CD4-positive, alpha-beta T cell treated with Interleukin-12 subunit alpha and Interleukin-12 subunit beta, for 1 hour (primary cell): ENCODE measurements at regions not wholly inside any gene's neighbourhood (a gene's known extent, or its start where the extent isn't known, plus 50 kb on each side); places are given as distances from the start of the nearest gene placed in this dataset.

Experiments used
- DNase-seq: peaks from one replicate; pipeline ENCODE4 v3.0.0-alpha.2; 2020

DNA sequence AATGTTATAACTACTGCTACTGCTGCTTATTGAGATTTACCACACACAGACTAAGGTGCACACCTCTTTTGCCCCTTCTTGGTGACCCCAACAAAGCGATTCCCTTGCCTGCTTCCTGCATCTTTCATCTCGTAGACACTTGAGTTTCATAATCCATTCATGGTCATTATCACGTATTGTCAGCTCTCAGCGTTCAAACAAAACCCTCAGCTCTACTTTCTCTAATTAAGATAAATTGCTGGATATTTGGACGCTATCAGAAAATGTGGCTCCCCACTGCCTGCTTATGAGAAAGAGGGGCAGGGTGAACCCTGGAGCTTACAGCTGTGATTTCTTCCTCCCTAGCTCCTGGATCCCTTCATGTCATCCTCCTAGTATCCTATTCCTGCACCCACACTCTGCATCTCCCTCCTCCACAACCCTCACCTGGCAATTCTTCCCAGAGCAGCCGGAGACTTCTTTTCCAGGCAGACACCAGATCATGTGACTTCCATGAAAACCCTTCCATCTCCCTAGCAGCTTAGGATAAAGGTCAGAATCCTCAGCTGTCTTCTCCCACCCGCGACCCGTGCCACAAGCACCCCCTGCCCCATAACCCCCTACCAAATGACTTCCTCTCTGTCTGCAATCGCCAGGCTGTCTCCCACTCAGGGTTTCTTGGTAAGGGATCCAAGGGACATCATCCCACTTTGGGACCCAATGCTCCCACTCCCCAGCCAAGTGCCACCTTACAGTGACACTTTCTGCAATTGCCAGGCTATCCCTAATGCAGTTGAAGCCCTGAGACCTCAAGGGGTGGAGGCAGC is 146.5 kb downstream of the NSG2 start:
- no peak for DNase-seq

- DNase-seq = no peak
These were observed 147.4 kb downstream of the NSG2 start for GRCh38 chr5:174192901-174193300.

GRCh38 chr5:174195517-174195916 is 150.0 kb downstream of the NSG2 start:
- no peak for DNase-seq

GRCh38 chr5:174197929-174198328 is 152.4 kb downstream of the NSG2 start:
- no peak for DNase-seq

DNA sequence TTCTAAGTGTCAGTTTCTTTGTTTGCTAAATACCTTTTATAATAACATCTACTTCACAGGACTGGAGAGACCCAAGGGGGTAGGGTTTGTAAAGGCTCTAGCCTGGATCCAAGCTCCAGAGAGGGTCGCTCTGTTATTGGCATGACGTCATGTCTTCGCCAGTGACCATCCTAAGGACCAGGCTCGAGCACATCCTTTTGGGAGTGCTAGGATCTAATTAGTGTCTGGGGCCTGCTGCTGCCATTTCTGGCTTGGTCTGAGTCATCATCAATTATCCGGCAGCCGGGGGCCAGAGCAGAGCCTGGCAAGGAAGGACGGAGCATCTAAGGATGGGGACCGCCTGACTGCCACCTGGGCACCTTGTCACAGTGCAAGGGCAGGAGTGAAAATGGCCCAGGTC is 153.0 kb downstream of the NSG2 start:
- DNase-seq = no peak

- DNase-seq = no peak
These were observed 157.5 kb downstream of the NSG2 start for GRCh38 chr5:174202996-174203395.

GRCh38 chr5:174204535-174205313 is 159.2 kb downstream of the NSG2 start:
- DNase-seq = no peak

- DNase-seq = no peak
These were observed 160.4 kb downstream of the NSG2 start for GRCh38 chr5:174205939-174206338.

- DNase-seq = no peak
These were observed 165.2 kb downstream of the NSG2 start for GRCh38 chr5:174210596-174211276.

GRCh38 chr5:174211277-174211626 is 165.7 kb downstream of the NSG2 start:
- DNase-seq = no peak

- DNase-seq = no peak
These were observed 172.0 kb downstream of the NSG2 start for GRCh38 chr5:174217527-174217926.

GRCh38 chr5:174218162-174218561 is 172.7 kb downstream of the NSG2 start:
- DNase-seq = no peak

GRCh38 chr5:174220417-174220816 is 174.9 kb downstream of the NSG2 start:
- DNase-seq = no peak

- no peak for DNase-seq
These were observed 175.9 kb downstream of the NSG2 start for GRCh38 chr5:174221436-174221835.

DNA sequence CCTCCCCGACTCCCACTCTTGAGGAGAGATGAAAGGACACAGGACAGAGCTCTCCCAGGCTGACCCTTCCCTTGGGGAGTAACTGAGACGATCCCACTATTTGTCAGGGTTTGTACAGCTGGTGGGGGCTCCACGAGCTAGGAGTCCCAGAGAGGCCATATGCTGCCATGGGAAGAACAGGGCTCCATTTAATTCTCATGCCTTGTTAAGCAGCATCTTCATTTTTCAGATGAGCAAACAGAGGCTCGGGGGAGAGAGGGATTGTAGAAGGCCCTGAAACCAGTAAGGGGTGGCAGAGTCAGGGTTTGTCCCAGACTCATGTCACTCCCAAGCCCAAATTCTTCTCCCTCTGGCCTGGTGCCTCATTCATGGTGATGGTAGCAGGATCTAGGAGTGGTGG is 176.4 kb downstream of the NSG2 start:
- DNase-seq = no peak

GRCh38 chr5:174222891-174223290 is 177.4 kb downstream of the NSG2 start:
- no peak for DNase-seq

DNA sequence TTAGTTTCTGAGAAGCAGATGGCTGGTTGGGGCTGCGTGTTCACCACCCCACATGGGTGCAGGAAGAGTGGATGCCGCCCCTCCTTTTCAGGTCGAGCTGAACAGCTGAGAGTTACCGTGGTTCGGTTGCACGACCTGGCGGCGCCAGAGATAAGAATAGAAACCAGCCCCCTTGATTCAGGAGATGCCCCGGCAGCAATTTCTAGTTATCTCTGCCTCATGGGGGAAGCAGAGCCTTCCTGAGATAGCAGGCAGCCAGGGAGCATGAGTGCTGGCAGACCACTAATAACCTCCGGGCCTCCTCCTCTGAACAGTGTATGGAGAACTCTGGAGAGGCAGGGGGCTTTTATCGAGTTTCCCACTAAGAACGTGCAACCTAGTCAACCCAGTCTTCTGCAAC is 177.8 kb downstream of the NSG2 start:
- no peak for DNase-seq

- no peak for DNase-seq
These were observed 183.6 kb downstream of the NSG2 start for GRCh38 chr5:174229068-174229467.

GRCh38 chr5:174229514-174230370 is 184.2 kb downstream of the NSG2 start:
- DNase-seq = no peak

DNA sequence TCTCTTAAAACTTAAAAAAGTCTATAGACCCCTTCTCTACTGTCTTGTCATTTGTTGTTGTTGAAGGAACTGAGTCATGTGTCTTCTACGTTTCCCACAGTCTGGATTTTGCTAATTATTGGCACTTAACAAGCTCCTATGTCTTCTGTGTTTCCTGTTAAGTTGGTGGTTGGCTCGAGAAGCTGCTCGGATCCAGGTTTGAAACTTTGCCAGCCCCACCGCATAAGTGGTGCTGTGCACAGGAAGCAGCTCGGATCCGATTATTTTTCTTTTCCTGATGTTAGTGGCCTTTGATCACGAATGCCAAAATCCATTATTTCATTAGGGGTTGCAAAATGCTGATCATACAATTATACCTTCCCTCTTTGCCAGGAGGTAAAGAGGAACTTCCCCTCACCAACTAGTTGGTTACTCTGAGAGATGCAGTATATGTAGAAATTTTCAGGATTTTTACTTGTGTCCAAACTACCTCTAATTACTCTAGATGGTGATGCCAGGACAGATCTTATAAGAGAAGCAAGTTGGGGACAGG is 186.5 kb downstream of the NSG2 start:
- no peak for DNase-seq

- DNase-seq = no peak
These were observed 188.9 kb downstream of the NSG2 start for GRCh38 chr5:174234388-174234787.

GRCh38 chr5:174235221-174236011 is 189.9 kb downstream of the NSG2 start:
- DNase-seq = no peak
